ENCODE measurements at regions not wholly inside any gene's neighbourhood (a gene's known extent, or its start where the extent isn't known, plus 50 kb on each side); places are given as distances from the start of the nearest gene placed in this dataset.
"Not testable (repeated sequence)": the region's sequence is repeated elsewhere in the genome, so short reads cannot be mapped to it uniquely, and the experiment has no call there.

DNA sequence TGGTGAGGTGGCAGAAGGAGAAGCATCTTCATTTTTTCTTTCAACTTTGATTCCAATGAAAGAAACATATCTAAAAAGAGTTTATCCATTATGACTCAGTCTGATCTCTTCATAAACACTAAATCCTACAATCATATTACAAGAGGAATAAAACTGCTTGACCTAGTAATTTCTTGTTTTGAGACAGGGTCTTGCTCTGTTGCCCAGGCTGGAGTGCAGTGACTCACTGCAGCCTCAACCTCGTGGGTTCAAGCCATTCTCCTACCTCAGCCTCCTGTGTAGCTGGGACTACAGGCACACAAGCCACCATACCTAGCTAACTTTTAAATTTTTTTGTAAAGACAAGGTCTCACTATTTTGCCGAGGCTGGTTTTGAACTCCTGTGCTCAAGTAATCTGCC is 147.2 kb downstream of the NDUFA12 start:
- no peak for DNase-seq

DNA sequence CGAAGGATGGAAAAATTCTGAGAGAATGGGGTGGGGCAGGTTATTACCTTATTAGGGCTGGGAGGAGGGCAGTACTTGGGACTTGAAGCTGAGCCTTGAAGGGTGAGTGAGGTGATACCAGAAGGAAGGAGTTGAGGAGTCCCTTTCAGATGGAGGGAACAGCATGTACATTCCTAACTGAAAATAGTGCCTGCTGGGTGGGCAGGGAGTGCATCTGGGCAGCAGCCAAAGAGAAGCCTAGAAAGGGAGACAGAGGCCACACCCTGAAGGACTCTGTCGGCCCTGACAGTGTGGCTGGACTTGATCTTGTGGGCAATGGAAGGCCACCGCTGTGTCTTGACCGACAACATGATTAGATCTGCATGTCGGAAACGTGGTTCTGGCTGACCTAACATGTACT is 147.6 kb downstream of the NDUFA12 start:
- no peak for DNase-seq

- no peak for DNase-seq
These were observed 152.0 kb downstream of the NDUFA12 start for GRCh38 chr12:94851396-94852028.

GRCh38 chr12:94849411-94849976 is 154.0 kb downstream of the NDUFA12 start:
- DNase-seq, result no peak

- no peak for DNase-seq
These were observed 154.5 kb downstream of the NDUFA12 start for GRCh38 chr12:94848966-94849365.

DNA sequence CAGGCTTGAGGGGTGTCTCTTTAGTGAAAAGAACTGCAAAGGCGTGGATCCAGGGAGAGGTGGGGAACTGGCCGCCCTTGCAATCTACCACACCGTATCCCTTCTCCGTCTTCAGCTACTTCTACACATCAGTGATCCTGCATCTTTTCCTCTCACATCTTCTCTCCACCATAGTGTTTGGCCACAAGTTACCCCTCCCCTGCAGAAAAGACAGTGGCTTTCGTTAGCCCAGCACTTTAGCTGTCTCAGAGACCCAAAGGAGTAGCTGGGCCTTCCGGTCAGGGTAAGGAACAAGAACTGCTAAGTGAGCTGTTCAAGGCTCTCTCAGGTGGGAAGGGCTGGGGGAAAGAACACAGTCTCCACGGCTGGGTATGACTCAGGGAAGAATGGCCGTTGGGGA is 158.4 kb downstream of the NDUFA12 start:
- no peak for DNase-seq

DNA sequence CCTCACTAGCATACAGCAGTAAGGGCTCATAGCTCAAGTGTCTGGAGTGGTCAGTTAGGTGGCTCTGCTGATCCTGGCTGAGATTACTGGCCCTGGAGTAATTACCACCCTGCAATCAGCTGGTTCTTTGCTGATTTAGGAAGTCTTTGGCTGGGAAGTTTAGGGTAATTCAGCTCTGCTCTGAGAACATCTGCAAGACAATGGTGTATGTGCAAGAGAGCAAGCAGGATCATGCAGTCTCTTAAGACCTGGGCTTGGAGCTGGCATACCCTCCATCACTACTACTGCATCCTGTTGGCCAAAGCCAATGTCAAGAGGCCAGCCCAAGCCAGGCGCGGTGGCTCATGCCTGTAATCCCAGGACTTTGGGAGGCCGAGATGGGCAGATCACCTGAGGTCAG is 159.0 kb downstream of the NDUFA12 start:
- no peak for DNase-seq

DNA sequence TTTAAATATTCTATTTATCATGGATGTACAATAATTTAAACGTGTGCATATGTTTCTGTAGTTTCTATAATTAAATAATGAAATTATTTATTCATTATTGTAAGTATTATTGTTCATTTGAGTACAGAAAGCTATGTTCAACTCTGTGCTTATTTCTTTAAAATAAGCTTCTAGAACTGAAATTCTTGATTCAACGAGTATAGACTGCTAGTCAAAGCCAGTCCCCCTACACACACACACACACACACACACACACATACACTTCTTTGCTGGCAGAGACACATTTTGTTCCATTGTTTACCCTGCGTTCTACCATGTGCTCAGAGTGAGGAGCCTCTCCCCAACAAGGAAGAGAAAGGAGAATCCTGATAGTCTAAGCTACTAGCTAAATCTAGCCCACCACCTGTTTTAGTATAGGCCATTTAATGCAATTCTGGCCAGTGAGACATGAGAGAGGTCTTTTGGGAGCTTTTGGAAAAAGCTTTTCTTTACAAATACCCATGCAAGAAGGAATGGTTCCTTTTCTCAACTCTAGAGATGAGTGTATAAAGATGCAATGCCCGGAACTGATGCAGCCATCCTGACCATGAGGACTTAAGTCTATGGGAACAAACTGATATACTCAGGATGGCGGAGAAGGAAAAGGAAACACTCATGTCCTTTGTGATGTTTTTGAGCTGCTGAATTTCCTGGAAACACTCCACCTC is 161.4 kb downstream of the NDUFA12 start:
- DNase-seq, result no peak

DNA sequence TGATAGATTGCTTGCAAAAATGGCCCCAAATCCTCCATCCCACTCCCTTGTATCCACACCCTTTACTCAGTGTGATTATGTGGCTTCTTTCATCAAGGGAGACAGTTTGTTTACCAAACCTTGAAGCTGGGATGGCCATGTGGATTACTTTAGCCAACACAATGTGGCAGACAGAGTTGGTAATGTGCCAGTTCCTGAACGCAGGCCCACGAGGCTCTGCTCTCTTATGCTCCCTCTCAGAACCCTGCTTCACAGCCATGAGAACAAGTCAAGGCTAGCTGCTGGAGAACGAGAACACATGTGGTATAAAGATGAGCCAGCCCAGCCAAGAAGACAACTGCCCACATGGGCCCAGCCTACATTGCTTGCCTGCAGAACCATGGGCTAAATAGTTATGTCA is 162.3 kb downstream of the NDUFA12 start:
- no peak for DNase-seq

GRCh38 chr12:94839347-94839746 is 164.2 kb downstream of the NDUFA12 start:
- no peak for DNase-seq

- DNase-seq, result not testable (repeated sequence)
These were observed 166.4 kb downstream of the NDUFA12 start for GRCh38 chr12:94836952-94837670.

- no peak for DNase-seq
These were observed 169.4 kb downstream of the NDUFA12 start for GRCh38 chr12:94834036-94834625.

GRCh38 chr12:94832780-94833681 is 170.5 kb downstream of the NDUFA12 start:
- no peak for DNase-seq

DNA sequence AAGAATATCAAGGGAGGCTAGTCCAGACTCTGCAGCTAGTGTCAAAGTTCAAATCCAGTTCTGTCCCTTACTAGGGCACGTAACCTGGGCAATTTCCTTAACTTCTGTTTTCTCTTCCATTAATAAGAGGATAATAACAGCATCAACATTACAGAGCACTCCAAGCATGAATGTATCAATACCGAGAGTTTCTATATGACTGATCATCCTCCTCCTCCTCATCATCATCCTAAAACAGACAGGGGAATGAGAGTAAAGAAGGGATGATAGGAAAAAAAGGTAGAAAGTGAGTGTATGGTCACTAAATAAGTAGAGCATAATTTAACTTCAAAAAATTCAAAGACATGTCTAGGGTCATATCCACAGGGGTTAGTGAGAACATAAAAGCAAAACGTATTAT is 171.4 kb downstream of the NDUFA12 start:
- no peak for DNase-seq

GRCh38 chr12:94831081-94831751 is 172.3 kb downstream of the NDUFA12 start:
- no peak for DNase-seq

DNA sequence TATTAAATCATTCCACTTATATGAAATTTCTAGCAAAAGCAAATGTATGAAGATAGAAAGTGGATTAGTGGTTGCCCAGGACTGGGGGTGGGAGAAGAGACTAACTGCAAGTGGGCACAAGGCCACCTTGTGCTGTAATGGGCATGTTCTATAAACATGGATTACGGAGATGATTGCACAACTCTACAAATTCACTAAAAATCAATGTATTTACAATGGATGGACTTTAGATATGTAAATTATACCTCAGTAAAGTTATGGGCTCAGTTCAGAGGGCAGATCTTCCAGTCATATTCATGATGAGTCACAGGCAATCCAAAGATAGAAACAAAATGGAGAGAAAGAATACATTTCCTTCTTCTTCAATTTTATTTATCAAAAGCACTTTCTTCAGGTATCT is 173.9 kb downstream of the NDUFA12 start:
- DNase-seq, result no peak

DNA sequence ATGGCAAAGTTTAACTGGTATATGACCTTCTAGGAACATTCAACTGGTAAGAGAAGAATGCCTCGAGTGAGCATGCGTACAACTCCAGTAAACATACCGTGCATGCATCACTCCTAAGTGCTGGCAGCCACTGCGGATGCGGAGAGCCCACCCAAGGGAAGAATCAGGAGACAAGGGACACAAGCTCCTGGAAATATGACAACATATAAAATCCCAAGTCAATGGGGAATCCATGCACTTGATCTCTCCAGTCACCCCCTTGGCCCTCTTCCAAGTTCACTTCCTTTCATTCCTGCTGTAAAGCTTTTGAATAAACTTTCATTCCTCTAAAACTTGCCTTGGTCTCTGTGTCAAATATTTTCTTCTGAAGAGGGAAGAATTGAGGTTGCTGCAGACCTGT is 168.7 kb upstream of the TMCC3 start:
- no peak for DNase-seq

DNA sequence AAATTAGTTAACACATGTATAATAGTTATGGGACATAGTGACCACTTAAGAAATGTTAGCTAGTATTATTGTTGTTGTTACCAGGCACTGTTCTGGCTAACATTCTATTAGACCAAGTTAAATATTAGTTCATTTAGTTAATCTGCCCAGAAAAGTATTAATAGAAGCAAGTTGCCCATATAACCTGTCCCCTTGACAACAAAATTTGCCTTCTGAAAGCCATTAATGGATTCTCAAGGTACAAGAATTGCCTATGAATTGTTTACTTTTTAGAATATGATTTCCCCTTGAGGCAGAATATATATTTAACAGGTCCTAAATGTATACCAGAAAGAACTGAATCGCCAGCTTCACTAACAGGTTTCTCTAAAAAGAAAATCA is 167.3 kb upstream of the TMCC3 start:
- DNase-seq, result no peak

DNA sequence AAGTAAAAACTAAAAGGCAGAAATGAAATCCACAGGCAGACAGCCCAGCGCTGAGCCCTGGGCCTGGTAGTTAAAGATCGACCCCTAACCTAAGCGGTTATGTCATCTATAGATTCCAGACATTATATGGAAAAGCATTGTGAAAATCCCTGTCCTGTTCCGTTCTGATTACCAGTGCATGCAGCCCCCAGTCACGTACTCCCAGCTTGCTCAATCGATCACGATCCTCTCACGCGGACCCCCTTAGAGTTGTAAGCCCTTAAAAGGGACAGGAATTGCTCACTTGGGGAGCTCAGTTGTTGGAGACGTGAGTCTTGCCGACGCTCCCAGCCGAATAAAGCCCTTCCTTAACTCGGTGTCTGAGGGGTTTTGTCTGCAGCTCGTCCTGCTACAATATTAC is 166.8 kb upstream of the TMCC3 start:
- not testable (repeated sequence) for DNase-seq

DNA sequence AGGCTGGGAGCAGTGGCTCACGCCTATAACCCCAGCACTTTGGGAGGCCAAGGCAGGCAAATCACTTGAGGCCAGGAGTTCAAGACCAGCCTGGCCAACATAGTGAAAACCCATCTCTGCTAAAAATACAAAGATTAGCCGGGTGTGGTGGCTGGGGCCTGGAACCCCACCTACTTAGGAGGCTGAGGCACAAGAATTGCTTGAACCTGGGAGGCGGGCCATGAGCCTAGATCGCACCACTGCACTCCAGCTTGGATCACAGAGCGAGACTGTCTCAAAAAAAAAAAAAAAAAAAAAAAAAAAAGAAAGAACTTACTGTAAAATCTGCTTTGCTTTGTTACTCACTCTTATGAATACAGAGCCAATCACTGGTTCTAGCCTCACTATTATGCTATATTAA is 166.4 kb upstream of the TMCC3 start:
- not testable (repeated sequence) for DNase-seq

GRCh38 chr12:94815958-94816357 is 165.6 kb upstream of the TMCC3 start:
- no peak for DNase-seq

DNA sequence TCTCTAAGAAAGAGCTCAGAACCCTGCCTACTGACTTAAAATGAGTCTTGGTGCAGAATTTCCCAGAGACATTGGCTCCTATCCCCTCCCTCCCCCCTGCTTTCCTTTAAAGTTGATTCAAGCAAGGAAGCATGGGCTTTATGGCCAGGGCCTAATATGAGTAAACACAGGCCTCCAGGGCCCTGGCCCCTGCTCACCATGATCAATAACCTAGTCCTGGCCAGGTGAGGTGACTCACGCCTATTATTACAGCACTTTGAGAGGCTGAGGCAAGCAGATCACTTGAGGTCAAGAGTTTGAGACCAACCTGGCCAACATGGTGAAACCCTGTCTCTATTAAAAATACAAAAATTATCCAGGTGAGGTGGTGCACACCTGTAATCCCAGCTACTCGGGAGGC is 165.1 kb upstream of the TMCC3 start:
- DNase-seq, result no peak

Measured in stimulated activated CD4-positive, alpha-beta T cell treated with anti-CD3 and anti-CD28 coated beads, Interleukin-4, amount 100 ng/mL, for 24 hours (primary cell).